Esophagus muscularis mucosa (tissue), 4 donors: ENCODE measurements at regions not wholly inside any gene's neighbourhood (a gene's known extent, or its start where the extent isn't known, plus 50 kb on each side); places are given as distances from the start of the nearest gene placed in this dataset.
"Not testable (repeated sequence)": the region's sequence is repeated elsewhere in the genome, so short reads cannot be mapped to it uniquely, and the experiment has no call there.

Source experiments
- DNase-seq: peaks from one replicate; pipeline ENCODE4 v3.0.0-alpha.2; 2017; ENCODE audit errors: extremely low spot score
- H3K27ac ChIP-seq, 4 donors: fragments of 200-600 bp; sonication (generic); replicated peaks in 1 of 4; 1 replicate in 3 of 4; 2 replicates in 1 of 4; pipeline ENCODE4 v1.5.1; 2016 to 2019; ENCODE audit warnings: mild to moderate bottlenecking in 1 of 4
- H3K27me3 ChIP-seq, 4 donors: fragments of 200-600 bp; sonication (generic); one replicate each; pipeline versions ENCODE4 v1.5.1 to v1.6.0; 2016 to 2019
- H3K36me3 ChIP-seq, 4 donors: fragments of 200-600 bp; sonication (generic); one replicate each; pipeline ENCODE4 v1.5.1; 2016 to 2019
- H3K4me1 ChIP-seq, 4 donors: fragments of 200-600 bp; sonication (generic); one replicate each; pipeline ENCODE4 v1.5.1; 2016 to 2019
- H3K4me3 ChIP-seq, 4 donors: fragments of 200-600 bp; sonication (generic); 1 replicate in 2 of 4; 2 replicates in 2 of 4; pipeline ENCODE4 v1.5.1; 2016 to 2019; ENCODE audit warnings: mild to moderate bottlenecking in 4 of 4, moderate library complexity in 1 of 4
- H3K9me3 ChIP-seq, 4 donors: fragments of 200-600 bp; sonication (generic); 1 replicate in 3 of 4; 2 replicates in 1 of 4; pipeline ENCODE4 v1.5.1; 2016 to 2019
- CTCF ChIP-seq, 3 experiments: fragments of 200-600 bp in 2 of 3; fragments of 450-650 bp in 1 of 3; sonication (generic) in 2 of 3; IDR thresholded peaks; one replicate each; pipeline ENCODE4 v1.5.1; 2017 to 2019; ENCODE audit warnings: antibody characterized with exemption in 3 of 3, mild to moderate bottlenecking in 2 of 3, moderate library complexity in 1 of 3
- EP300 ChIP-seq: sonication (generic); formaldehyde crosslinking; IDR thresholded peaks from one replicate; pipeline ENCODE4 v1.6.1; 2017; ENCODE audit warnings: antibody characterized with exemption
- POLR2A ChIP-seq: fragments of 450-650 bp; IDR thresholded peaks from one replicate; pipeline ENCODE4 v1.6.1; 2017; ENCODE audit warnings: antibody characterized with exemption, moderate library complexity, mild to moderate bottlenecking, low read depth
- POLR2AphosphoS5 ChIP-seq, 2 donors: sonication (generic); formaldehyde crosslinking; IDR thresholded peaks; one replicate each; pipeline ENCODE4 v1.6.1; 2017; ENCODE audit warnings: antibody characterized with exemption in 2 of 2
- WGBS: methylation state at CpG from one replicate; pipeline ENCODE4 v1.1.5; 2018; 5-methylcytosine and 5-hydroxymethylcytosine counted together
- intact Hi-C: fragments of 100-400 bp; cut with DNase I; formaldehyde crosslinking; loops from one replicate; pipeline ENCODE4 v1.15.1; 2023

- no peaks in the 10 kb centered on the region for H3K4me1 ChIP-seq
- H3K27me3 ChIP-seq: no peaks in the 10 kb centered on the region
- no peak for DNase-seq
- no peak overlapping the region for H3K27ac ChIP-seq
- no peak for TF ChIP-seq POLR2A
- TF ChIP-seq CTCF (IDR thresholded peaks at IDR 0.05): no peak
- no peak for TF ChIP-seq POLR2AphosphoS5 (IDR thresholded peaks at IDR 0.05)
- no peak for TF ChIP-seq EP300
- no peak overlapping the region for H3K4me3 ChIP-seq
- peaks cover 0 to 35% (median 6%) of the 10 kb centered on the region in 4 donors for H3K9me3 ChIP-seq
- WGBS: 95% methylated on average over 10 of the region's 19 CpGs
- H3K36me3 ChIP-seq: no peaks in the 10 kb centered on the region
- intact Hi-C loops: no loop called here
These were observed 429.6 kb downstream of the LRRC70 start for GRCh38 chr5:63008195-63008594.

- WGBS: 81% methylated on average over 1 of the region's 1 CpG
- H3K4me1 ChIP-seq, DNase-seq, H3K27ac ChIP-seq, H3K36me3 ChIP-seq, intact Hi-C loops, H3K4me3 ChIP-seq, H3K27me3 ChIP-seq: not testable (repeated sequence)
- peaks cover 0 to 21% (median 5%) of the 10 kb centered on the region in 4 donors for H3K9me3 ChIP-seq
These were observed 416.2 kb downstream of the LRRC70 start for GRCh38 chr5:62994842-62995241.

GRCh38 chr5:62985749-62986148 is 407.1 kb downstream of the LRRC70 start:
- DNase-seq: no peak
- Histone ChIP-seq H3K9me3 (peaks cover 0 to 30% (median 12%) of the 10 kb centered on the region in 4 donors), H3K27ac (no peak overlapping the region), H3K4me1 (no peaks in the 10 kb centered on the region), H3K27me3 (no peaks in the 10 kb centered on the region), H3K4me3 (no peak overlapping the region), H3K36me3 (no peaks in the 10 kb centered on the region)
- TF ChIP-seq POLR2AphosphoS5 (IDR thresholded peaks at IDR 0.05) (no peak), EP300 (no peak), CTCF (IDR thresholded peaks at IDR 0.05) (no peak), POLR2A (no peak)
- 92% methylated on average over 1 of the region's 1 CpG for WGBS
- intact Hi-C loops: no loop called here

- Histone ChIP-seq H3K9me3 (peaks cover 0 to 21% (median 12%) of the 10 kb centered on the region in 4 donors), H3K4me1 (no peaks in the 10 kb centered on the region), H3K27me3 (no peaks in the 10 kb centered on the region), H3K36me3 (no peaks in the 10 kb centered on the region), H3K27ac (no peak overlapping the region), H3K4me3 (no peak overlapping the region)
- TF ChIP-seq EP300: no peak
- TF ChIP-seq POLR2AphosphoS5 (IDR thresholded peaks at IDR 0.05): no peak
- TF ChIP-seq CTCF (IDR thresholded peaks at IDR 0.05): no peak
- TF ChIP-seq POLR2A: no peak
- WGBS: 27% methylated on average over 3 of the region's 3 CpGs
- intact Hi-C loops: no loop called here
- no peak for DNase-seq
These were observed 403.7 kb downstream of the LRRC70 start for GRCh38 chr5:62982348-62982747.

- H3K27ac ChIP-seq: no peak overlapping the region
- DNase-seq: no peak
- 92% methylated on average over 1 of the region's 1 CpG for WGBS
- no peaks in the 10 kb centered on the region for H3K27me3 ChIP-seq
- TF ChIP-seq EP300: no peak
- no peak for TF ChIP-seq CTCF (IDR thresholded peaks at IDR 0.05)
- H3K4me1 ChIP-seq: no peaks in the 10 kb centered on the region
- H3K4me3 ChIP-seq: no peak overlapping the region
- H3K36me3 ChIP-seq: no peaks in the 10 kb centered on the region
- intact Hi-C loops: no loop called here
- peaks cover 0 to 11% (median 5%) of the 10 kb centered on the region in 4 donors for H3K9me3 ChIP-seq
These were observed 402.3 kb downstream of the LRRC70 start for GRCh38 chr5:62980884-62981283.
